Endothelial cell of umbilical vein (primary cell): ENCODE measurements at regions not wholly inside any gene's neighbourhood (a gene's known extent, or its start where the extent isn't known, plus 50 kb on each side); places are given as distances from the start of the nearest gene placed in this dataset.

Experiments used
- FOS ChIP-seq: IDR thresholded peaks from 2 replicates; pipeline ENCODE4 v1.6.1; 2011; ENCODE audit warnings: mild to moderate bottlenecking, low read length, moderate library complexity, borderline replicate concordance; ENCODE audit not compliant: insufficient read depth
- MYC ChIP-seq: IDR thresholded peaks from one replicate; pipeline ENCODE4 v1.6.1; 2011; ENCODE audit warnings: mild to moderate bottlenecking, low read depth, low read length
- POLR2A ChIP-seq: IDR thresholded peaks from 2 replicates; pipeline ENCODE4 v1.6.1; 2012; ENCODE audit warnings: low read depth, mild to moderate bottlenecking, control low read depth, low read length
- TF ChIP-seq, protein P1 (sequence below), 2 donors: IDR thresholded peaks; 1 replicate in 1 of 2; 2 replicates in 1 of 2; pipeline ENCODE4 v1.5.1; 2011; ENCODE audit warnings: low read length in 2 of 2, mild to moderate bottlenecking in 2 of 2, moderate library complexity in 2 of 2, control low read depth in 1 of 2, inconsistent platforms in 1 of 2, low read depth in 1 of 2; ENCODE audit not compliant: insufficient read depth in 1 of 2; ENCODE audit errors: extremely low read depth in 1 of 2
- TF ChIP-seq, protein P2 (sequence below): IDR thresholded peaks from 2 replicates; pipeline ENCODE4 v1.6.1; 2011; ENCODE audit not compliant: insufficient read depth, insufficient read length

DNA sequence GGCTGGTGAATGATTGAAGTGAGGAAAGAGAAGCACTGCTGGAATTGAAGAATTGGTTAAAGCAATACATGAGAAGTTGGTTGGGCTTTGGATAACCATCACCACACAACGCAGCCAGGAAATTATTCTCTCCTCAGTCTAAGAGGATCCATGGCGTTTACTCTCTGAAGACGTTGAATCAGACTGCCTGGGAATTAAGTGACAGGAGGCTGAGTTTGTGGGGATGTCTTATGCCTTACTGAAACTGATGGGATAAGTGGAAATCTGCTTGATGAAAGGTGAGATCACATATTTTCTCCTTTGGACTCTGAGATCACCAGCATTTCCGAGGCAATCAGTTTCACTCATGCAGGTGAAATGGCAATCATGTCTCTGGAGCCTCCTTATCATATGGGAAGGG, 456.1 kb upstream of the GBE1 start:
- TF ChIP-seq, protein P1, sequence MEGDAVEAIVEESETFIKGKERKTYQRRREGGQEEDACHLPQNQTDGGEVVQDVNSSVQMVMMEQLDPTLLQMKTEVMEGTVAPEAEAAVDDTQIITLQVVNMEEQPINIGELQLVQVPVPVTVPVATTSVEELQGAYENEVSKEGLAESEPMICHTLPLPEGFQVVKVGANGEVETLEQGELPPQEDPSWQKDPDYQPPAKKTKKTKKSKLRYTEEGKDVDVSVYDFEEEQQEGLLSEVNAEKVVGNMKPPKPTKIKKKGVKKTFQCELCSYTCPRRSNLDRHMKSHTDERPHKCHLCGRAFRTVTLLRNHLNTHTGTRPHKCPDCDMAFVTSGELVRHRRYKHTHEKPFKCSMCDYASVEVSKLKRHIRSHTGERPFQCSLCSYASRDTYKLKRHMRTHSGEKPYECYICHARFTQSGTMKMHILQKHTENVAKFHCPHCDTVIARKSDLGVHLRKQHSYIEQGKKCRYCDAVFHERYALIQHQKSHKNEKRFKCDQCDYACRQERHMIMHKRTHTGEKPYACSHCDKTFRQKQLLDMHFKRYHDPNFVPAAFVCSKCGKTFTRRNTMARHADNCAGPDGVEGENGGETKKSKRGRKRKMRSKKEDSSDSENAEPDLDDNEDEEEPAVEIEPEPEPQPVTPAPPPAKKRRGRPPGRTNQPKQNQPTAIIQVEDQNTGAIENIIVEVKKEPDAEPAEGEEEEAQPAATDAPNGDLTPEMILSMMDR (IDR thresholded peaks at IDR 0.05; ENCODE audit: extremely low read depth in 1 of 2, insufficient read depth in 1 of 2, low read depth in 1 of 2, low read length in 2 of 2), result no peak
- TF ChIP-seq POLR2A, result no peak
- TF ChIP-seq FOS, result no peak
- TF ChIP-seq MYC, result no peak
- TF ChIP-seq, protein P2, sequence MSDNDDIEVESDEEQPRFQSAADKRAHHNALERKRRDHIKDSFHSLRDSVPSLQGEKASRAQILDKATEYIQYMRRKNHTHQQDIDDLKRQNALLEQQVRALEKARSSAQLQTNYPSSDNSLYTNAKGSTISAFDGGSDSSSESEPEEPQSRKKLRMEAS, result no peak
